LNCaP clone FGC (cell line): ENCODE measurements at regions not wholly inside any gene's neighbourhood (a gene's known extent, or its start where the extent isn't known, plus 50 kb on each side); places are given as distances from the start of the nearest gene placed in this dataset.

Experiments used
- DNase-seq: peaks from one replicate; pipeline ENCODE4 v3.0.0-alpha.2; 2011; ENCODE audit warnings: low read depth
- H3K4me3 ChIP-seq: 2 replicates; pipeline ENCODE4 v1.5.1; 2011; ENCODE audit warnings: mild to moderate bottlenecking, low read depth, low read length, control low read depth
- CTCF ChIP-seq: IDR thresholded peaks from 2 replicates; pipeline ENCODE4 v1.5.1; 2012; ENCODE audit warnings: mild to moderate bottlenecking; ENCODE audit not compliant: control insufficient read depth, insufficient read depth; ENCODE audit errors: extremely low read depth

DNA sequence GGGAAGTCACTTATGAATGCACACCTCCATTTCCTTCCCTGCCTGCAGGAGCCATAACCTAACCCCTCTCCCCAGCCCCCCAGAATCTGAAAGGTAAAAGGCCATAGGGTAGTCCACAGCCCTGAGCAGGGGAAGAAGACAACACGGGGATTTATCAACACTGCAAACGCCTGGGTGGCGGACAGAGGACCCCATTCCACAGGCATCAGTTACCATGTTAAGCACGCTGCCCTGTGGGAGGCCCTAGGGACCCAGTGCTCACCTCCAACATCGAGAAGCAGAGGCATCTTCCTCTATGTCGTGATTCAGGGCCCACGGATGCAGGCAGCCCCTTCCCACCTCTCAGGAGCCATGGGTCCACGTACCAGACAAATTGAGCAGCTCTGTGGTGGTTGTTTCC lies 523.8 kb downstream of the MATN1 start:
- no peak for TF ChIP-seq CTCF
- no peak for DNase-seq
- H3K4me3 ChIP-seq = no peak overlapping the region

DNA sequence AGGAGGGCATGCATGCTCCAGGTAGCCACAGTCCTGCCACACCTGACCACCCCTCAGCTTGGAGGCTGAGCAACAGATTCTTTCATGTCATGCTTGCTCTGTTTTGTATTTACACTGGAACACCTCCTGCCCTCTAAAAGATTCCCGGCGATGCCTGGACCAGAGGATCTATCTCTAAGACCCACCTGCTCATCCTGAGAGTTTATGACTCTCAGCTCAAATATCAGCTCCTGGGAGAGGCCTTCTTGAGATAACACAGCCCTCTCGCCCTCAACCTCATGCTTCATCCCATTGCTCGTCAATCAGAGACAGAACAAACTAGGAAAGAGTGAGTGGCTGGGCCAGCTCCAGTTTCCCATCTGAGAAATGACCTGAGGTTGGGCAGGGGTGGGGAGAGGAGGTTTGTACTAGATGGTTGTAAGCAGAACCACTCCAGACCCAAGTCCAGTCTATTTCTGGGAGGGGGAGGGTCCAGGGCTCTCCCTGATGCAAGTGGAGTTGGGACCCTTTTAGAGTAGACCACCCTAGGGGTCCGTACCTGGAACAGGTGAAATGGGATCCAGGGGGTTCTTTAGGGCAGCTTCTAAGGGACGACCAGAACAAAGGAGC lies 524.5 kb downstream of the MATN1 start:
- TF ChIP-seq CTCF = no peak
- DNase-seq = no peak
- no peak overlapping the region for H3K4me3 ChIP-seq

DNA sequence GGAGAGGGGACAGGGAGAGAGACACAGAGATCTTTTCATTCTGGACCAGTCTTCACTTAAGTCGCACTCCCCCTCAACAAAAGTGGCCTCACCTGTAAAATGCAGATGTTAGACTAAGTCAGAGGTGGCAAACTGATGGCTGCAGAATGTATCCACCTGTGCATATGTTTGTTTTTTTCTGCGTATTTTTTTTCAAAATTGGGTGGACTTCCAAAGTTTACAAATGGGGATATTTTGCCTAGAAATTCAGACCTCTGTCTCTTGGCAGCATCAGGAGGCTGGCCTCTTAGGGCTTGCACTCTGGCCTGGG lies 525.0 kb downstream of the MATN1 start:
- no peak overlapping the region for H3K4me3 ChIP-seq
- TF ChIP-seq CTCF = no peak
- DNase-seq = no peak

DNA sequence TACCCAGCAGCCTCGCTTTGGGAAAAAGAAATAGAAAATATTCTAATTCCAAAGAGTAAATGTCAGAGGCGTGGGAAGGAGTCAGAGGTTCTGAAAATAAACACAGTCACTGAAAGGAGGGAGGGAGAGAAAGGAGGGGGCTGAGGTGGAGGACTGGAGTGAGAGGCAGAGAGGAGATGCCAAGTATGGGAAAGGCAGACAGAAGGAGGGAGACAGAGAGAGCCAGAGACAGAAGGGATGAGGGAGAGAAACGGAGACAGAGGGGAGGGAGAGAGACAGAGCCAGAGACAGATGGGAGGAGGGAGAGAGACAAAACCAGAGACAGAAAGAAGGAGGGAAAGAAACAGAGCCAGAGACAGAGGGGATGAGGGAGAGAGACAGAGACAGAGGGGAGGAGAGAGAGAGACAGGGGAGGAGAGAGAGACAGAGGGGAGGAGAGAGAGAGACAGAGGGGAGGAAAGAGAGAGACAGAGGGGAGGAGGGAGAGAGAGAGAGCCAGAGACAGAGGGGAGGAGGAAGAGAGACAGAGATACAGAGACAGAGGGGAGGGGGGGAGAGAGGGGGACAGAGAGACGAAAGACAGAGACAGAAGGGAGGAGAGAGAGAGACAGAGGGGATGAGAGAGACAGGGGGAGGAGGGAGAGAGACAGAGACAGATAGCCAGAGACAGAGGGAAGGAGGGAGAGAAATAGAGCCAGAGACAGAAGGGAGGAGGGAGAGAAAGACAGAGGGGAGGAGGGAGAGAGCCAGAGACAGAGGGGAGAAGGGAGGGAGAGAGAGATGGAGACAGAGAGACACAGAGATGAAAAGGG lies 525.5 kb downstream of the MATN1 start:
- TF ChIP-seq CTCF = no peak
- DNase-seq = no peak
- no peak overlapping the region for H3K4me3 ChIP-seq

DNA sequence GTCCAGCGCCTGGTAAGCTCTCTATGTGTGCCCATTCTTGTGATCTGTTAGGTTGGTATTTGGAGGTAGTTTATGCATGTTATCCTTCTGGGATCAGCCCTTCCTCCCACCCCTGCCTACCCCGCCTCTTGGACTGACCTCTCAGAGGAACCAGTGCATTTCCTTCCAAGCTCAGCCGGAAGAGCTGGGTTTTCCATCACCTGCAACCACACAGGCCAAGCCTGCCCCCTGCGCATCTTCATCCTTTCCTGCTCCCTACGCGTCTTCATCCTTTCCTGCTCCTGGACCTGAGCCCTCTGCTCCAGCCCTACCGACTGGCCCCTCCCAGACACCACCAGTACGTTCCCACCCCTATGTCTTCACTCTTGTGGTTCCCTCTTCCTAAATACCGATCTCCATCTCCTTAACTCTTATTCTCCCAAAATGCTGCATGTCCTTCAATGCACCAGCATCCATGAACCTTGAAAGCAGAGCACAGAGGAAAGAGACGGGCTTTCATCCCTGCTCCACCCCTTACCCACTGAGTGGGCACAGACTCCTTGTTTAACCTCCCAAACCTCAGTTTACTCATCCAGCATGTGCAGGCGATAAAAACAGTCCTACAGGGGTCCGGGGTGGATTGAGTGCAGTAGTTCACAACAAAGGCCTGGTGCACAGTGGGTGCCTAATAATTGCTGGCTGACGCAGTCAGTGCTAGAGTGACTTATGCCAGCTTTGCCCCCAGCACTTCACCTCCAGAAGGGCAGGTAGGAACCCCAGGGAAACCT lies 526.3 kb downstream of the MATN1 start:
- no peak for DNase-seq
- TF ChIP-seq CTCF = no peak
- no peak overlapping the region for H3K4me3 ChIP-seq

DNA sequence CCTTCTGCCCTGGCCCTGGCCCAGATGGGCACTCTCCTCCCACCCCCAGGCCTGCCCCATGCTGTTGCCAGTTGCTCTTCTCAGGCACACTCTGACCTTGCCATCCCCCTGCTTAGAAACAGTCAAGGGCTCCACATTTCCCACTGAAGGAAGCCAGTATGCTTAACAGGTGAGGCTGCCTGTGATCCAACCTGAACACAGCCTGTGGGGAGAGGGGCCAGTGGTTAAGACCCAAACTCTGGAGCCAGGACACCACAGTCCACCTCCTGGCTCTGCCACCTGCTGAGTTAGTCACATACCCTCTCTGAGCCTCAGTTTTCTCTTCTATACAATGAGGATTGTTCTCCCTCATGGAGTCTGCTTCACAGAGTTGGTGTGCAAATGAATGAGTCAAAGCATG lies 526.9 kb downstream of the MATN1 start:
- no peak overlapping the region for H3K4me3 ChIP-seq
- DNase-seq = no peak
- TF ChIP-seq CTCF = no peak
